ENCODE measurements at regions not wholly inside any gene's neighbourhood (a gene's known extent, or its start where the extent isn't known, plus 50 kb on each side); places are given as distances from the start of the nearest gene placed in this dataset.

DNA sequence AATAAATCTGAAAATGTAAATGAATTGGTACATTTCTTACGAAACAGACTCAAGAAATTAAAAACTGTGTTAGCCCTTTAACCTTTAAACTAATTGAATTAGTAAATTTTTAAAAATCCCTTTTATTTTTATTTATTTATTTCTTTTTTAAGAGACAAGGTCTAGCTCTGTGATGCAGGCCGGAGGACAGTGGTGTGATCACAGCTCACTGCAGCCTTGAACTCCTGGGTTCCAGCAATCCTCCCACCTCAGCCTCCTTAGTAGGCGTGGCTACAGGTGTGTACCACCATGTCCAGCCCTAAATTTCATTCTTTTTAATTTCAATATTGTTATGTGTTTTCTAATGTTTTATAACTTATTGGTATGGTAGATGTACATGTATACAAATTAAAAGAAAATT is 72.6 kb downstream of the MYEOV start:
- TF ChIP-seq, protein P1, sequence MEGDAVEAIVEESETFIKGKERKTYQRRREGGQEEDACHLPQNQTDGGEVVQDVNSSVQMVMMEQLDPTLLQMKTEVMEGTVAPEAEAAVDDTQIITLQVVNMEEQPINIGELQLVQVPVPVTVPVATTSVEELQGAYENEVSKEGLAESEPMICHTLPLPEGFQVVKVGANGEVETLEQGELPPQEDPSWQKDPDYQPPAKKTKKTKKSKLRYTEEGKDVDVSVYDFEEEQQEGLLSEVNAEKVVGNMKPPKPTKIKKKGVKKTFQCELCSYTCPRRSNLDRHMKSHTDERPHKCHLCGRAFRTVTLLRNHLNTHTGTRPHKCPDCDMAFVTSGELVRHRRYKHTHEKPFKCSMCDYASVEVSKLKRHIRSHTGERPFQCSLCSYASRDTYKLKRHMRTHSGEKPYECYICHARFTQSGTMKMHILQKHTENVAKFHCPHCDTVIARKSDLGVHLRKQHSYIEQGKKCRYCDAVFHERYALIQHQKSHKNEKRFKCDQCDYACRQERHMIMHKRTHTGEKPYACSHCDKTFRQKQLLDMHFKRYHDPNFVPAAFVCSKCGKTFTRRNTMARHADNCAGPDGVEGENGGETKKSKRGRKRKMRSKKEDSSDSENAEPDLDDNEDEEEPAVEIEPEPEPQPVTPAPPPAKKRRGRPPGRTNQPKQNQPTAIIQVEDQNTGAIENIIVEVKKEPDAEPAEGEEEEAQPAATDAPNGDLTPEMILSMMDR (IDR thresholded peaks at IDR 0.05; ENCODE audit: borderline replicate concordance, extremely low read depth, low read length, poor library complexity, severe bottlenecking): no peak
- no peak for TF ChIP-seq EZH2 (IDR thresholded peaks at IDR 0.05; ENCODE audit: borderline replicate concordance, low read depth, low read length, severe bottlenecking)
